BLaER1 (cell line): ENCODE measurements at regions not wholly inside any gene's neighbourhood (a gene's known extent, or its start where the extent isn't known, plus 50 kb on each side); places are given as distances from the start of the nearest gene placed in this dataset.
"Not testable (repeated sequence)": the region's sequence is repeated elsewhere in the genome, so short reads cannot be mapped to it uniquely, and the experiment has no call there.

Experiments
- H3K27ac ChIP-seq: shearing (Covaris generic); formaldehyde crosslinking; 2 replicates; pipeline ENCODE4 v1.8.1; 2022
- H3K27me3 ChIP-seq: shearing (Covaris generic); formaldehyde crosslinking; 2 replicates; pipeline ENCODE4 v1.8.1; 2022
- H3K36me3 ChIP-seq: shearing (Covaris generic); formaldehyde crosslinking; 2 replicates; pipeline ENCODE4 v1.8.1; 2022
- H3K4me1 ChIP-seq: shearing (Covaris generic); formaldehyde crosslinking; 2 replicates; pipeline ENCODE4 v1.8.1; 2022
- H3K4me2 ChIP-seq: shearing (Covaris generic); formaldehyde crosslinking; 2 replicates; pipeline ENCODE4 v1.8.1; 2022
- H3K4me3 ChIP-seq: shearing (Covaris generic); formaldehyde crosslinking; 2 replicates; pipeline ENCODE4 v1.8.1; 2022
- H3K9ac ChIP-seq: shearing (Covaris generic); formaldehyde crosslinking; 2 replicates; pipeline ENCODE4 v1.8.1; 2022
- H3K9me3 ChIP-seq: shearing (Covaris generic); formaldehyde crosslinking; 2 replicates; pipeline ENCODE4 v1.8.1; 2022
- H4K20me1 ChIP-seq: shearing (Covaris generic); formaldehyde crosslinking; 2 replicates; pipeline ENCODE4 v1.8.1; 2022
- Cebpa-rat ChIP-seq: shearing (Covaris generic); IDR thresholded peaks from 2 replicates; pipeline ENCODE4 v1.8.1; 2022

- H3K9me3 ChIP-seq, result no peaks in the 10 kb centered on the region
- H3K27me3 ChIP-seq, result no peaks in the 10 kb centered on the region
- TF ChIP-seq Cebpa-rat, result no peak
- H3K27ac ChIP-seq, result no peak overlapping the region
- no peak overlapping the region for H3K4me3 ChIP-seq
- no peak overlapping the region for H3K4me2 ChIP-seq
- H3K36me3 ChIP-seq, result no peaks in the 10 kb centered on the region
- no peaks in the 10 kb centered on the region for H3K4me1 ChIP-seq
- no peak overlapping the region for H3K9ac ChIP-seq
- no peaks in the 10 kb centered on the region for H4K20me1 ChIP-seq
Observed at GRCh38 chr11:24267014-24267413, 229.8 kb upstream of the LUZP2 start.

- Histone ChIP-seq H3K4me2 (no peak overlapping the region), H3K4me3 (no peak overlapping the region), H3K27ac (no peak overlapping the region), H3K27me3 (no peaks in the 10 kb centered on the region), H4K20me1 (no peaks in the 10 kb centered on the region), H3K36me3 (no peaks in the 10 kb centered on the region), H3K9ac (no peak overlapping the region), H3K9me3 (no peaks in the 10 kb centered on the region), H3K4me1 (no peaks in the 10 kb centered on the region)
- TF ChIP-seq Cebpa-rat, result no peak
Observed at GRCh38 chr11:24271798-24272197, 225.1 kb upstream of the LUZP2 start.

- H3K27me3 ChIP-seq, H3K9me3 ChIP-seq, H3K36me3 ChIP-seq, H4K20me1 ChIP-seq, H3K27ac ChIP-seq, H3K9ac ChIP-seq, H3K4me1 ChIP-seq, H3K4me3 ChIP-seq, H3K4me2 ChIP-seq: not testable (repeated sequence)
Observed at GRCh38 chr11:24274214-24274781, 222.6 kb upstream of the LUZP2 start.

DNA sequence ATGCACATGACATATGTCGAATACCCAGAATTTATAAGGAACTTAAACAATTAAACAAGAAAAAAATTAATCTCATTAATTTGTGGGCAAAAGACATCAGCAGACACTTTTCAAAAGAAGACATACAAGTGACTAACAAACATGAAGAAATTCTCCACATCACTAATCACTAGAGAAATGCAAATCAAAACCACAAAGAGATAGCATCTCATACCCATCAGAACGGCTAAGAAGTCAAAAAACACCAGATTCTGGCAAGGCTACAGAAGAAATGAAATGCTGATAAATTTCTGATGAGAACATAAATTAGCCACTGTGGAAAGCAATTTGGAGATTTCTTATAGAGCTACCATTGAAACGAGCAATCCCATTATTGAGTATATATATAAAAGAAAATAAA is 210.6 kb upstream of the LUZP2 start:
- Histone ChIP-seq H3K9me3 (no peaks in the 10 kb centered on the region), H3K27ac (no peak overlapping the region), H3K4me1 (no peaks in the 10 kb centered on the region), H3K9ac (no peak overlapping the region), H3K27me3 (no peaks in the 10 kb centered on the region), H3K36me3 (no peaks in the 10 kb centered on the region), H3K4me2 (no peak overlapping the region), H3K4me3 (no peak overlapping the region), H4K20me1 (no peaks in the 10 kb centered on the region)
- TF ChIP-seq Cebpa-rat, result no peak

- H3K4me1 ChIP-seq, result no peaks in the 10 kb centered on the region
- no peaks in the 10 kb centered on the region for H4K20me1 ChIP-seq
- no peaks in the 10 kb centered on the region for H3K9me3 ChIP-seq
- H3K27ac ChIP-seq, result no peak overlapping the region
- no peak for TF ChIP-seq Cebpa-rat
- no peak overlapping the region for H3K4me3 ChIP-seq
- no peaks in the 10 kb centered on the region for H3K27me3 ChIP-seq
- no peaks in the 10 kb centered on the region for H3K36me3 ChIP-seq
- H3K4me2 ChIP-seq, result no peak overlapping the region
- no peak overlapping the region for H3K9ac ChIP-seq
Observed at GRCh38 chr11:24289301-24289700, 207.6 kb upstream of the LUZP2 start.

- no peak overlapping the region for H3K27ac ChIP-seq
- H3K9ac ChIP-seq, result no peak overlapping the region
- H3K9me3 ChIP-seq, result no peaks in the 10 kb centered on the region
- TF ChIP-seq Cebpa-rat, result no peak
- H4K20me1 ChIP-seq, result no peaks in the 10 kb centered on the region
- no peaks in the 10 kb centered on the region for H3K36me3 ChIP-seq
- no peak overlapping the region for H3K4me2 ChIP-seq
- H3K4me3 ChIP-seq, result no peak overlapping the region
- no peaks in the 10 kb centered on the region for H3K4me1 ChIP-seq
- no peaks in the 10 kb centered on the region for H3K27me3 ChIP-seq
Observed at GRCh38 chr11:24293964-24294363, 202.9 kb upstream of the LUZP2 start.

DNA sequence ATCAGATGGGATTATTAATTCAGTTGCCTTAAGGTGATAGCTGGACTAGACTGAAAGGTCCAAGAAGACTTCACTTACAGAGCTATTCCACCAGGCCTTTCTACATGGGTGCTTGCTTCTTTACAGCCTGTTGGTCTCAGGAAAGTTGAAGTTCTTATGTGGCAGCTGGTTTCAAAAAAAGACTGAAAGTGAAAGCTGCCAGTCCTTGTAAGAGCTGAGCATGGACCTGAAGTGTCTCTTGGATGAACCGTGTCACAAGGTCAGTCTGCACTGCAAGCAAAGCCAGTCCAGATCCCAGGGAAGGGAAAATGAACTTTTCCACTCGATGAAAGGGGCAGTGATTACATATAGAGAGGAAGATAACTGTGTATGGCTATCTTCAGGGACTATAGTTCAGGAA is 201.5 kb upstream of the LUZP2 start:
- Histone ChIP-seq H4K20me1 (no peaks in the 10 kb centered on the region), H3K9ac (no peak overlapping the region), H3K27ac (no peak overlapping the region), H3K9me3 (no peaks in the 10 kb centered on the region), H3K4me1 (no peaks in the 10 kb centered on the region), H3K4me3 (no peak overlapping the region), H3K36me3 (no peaks in the 10 kb centered on the region), H3K27me3 (no peaks in the 10 kb centered on the region), H3K4me2 (no peak overlapping the region; the same call in 1 of the 2 replicates)
- TF ChIP-seq Cebpa-rat, result no peak

GRCh38 chr11:24297461-24297860 is 199.4 kb upstream of the LUZP2 start:
- Histone ChIP-seq H3K9ac (no peak overlapping the region), H4K20me1 (no peaks in the 10 kb centered on the region), H3K4me2 (no peak overlapping the region), H3K27me3 (no peaks in the 10 kb centered on the region), H3K4me3 (no peak overlapping the region), H3K4me1 (no peaks in the 10 kb centered on the region), H3K36me3 (no peaks in the 10 kb centered on the region), H3K9me3 (no peaks in the 10 kb centered on the region), H3K27ac (no peak overlapping the region)
- no peak for TF ChIP-seq Cebpa-rat

DNA sequence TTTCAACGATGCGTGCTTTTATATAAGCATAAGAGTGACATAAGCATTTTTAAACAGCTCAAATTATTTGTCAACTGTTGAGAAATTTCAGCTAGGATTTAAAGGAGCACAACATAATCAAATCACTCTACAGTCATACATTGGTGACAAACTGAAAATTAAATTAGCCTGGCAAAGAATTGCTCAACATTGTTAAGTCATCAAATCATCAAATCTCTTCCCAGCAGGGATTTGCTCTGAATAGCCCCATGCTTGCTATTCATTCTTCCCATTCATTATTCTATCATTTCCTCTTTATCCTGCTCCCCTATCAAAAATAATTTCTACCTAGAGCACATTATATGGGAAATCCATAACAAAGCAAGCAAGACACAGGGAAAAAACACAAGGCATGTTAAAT is 198.7 kb upstream of the LUZP2 start:
- no peaks in the 10 kb centered on the region for H4K20me1 ChIP-seq
- H3K36me3 ChIP-seq, result no peaks in the 10 kb centered on the region
- no peaks in the 10 kb centered on the region for H3K4me1 ChIP-seq
- no peak overlapping the region for H3K27ac ChIP-seq
- H3K9me3 ChIP-seq, result no peaks in the 10 kb centered on the region
- TF ChIP-seq Cebpa-rat, result no peak
- no peaks in the 10 kb centered on the region for H3K27me3 ChIP-seq
- no peak overlapping the region for H3K9ac ChIP-seq
- no peak overlapping the region for H3K4me3 ChIP-seq
- no peak overlapping the region for H3K4me2 ChIP-seq

DNA sequence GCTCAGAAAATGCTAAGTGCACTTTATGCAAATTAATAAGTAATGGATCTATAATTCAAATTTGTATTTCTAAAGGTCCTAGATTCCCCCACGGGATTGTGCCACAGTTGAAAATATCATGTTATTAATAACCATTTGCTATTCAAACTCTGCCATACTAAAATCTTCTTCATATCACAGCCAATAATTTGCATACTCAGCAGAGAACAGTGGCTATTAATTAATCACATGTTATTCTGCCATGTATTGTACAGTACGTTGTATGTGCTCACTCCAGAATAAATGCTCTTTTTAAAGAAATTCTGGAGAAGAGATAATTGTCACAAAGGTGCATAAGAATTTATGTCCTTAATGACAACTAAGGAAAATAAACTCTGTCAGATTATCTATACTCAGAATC is 184.9 kb upstream of the LUZP2 start:
- Histone ChIP-seq H4K20me1 (no peaks in the 10 kb centered on the region), H3K4me3 (no peak overlapping the region), H3K27me3 (no peaks in the 10 kb centered on the region), H3K4me2 (no peak overlapping the region), H3K27ac (no peak overlapping the region), H3K9ac (no peak overlapping the region), H3K9me3 (peaks cover 21% of the 10 kb centered on the region), H3K36me3 (no peaks in the 10 kb centered on the region), H3K4me1 (no peaks in the 10 kb centered on the region)
- no peak for TF ChIP-seq Cebpa-rat
